MCF 10A (cell line): ENCODE measurements at regions not wholly inside any gene's neighbourhood (a gene's known extent, or its start where the extent isn't known, plus 50 kb on each side); places are given as distances from the start of the nearest gene placed in this dataset.

Experiments
- BruUV-seq: library from RNA; stranded (reverse); fragments of 400-500 nt; replicated peaks from 2 replicates; lab custom pipeline; 2021; lab: Mats Ljungman, UMichigan
- CTCF ChIA-PET: fragments of 300-600 bp; sonication (Branson Sonifier 250); formaldehyde crosslinking; extraction: SDS; loops from one replicate; lab custom pipeline; 2021; ENCODE audit warnings: antibody characterized with exemption, inconsistent platforms; lab: Yijun Ruan, JAX
- POLR2A ChIA-PET: fragments of 300-600, 350-650 bp; sonication (Branson Sonifier 250); formaldehyde crosslinking; extraction: SDS; loops from one replicate; lab custom pipeline; 2020; ENCODE audit warnings: antibody characterized with exemption, inconsistent platforms; lab: Yijun Ruan, JAX
- DNase-seq: peaks from one replicate; pipeline ENCODE4 v3.0.0-alpha.2; 2018; ENCODE audit not compliant: unreplicated experiment
- H3K27ac Mint-ChIP-seq: one replicate; pipeline ENCODE4 v1.8.0; 2022; ENCODE audit warnings: mild to moderate bottlenecking, low read depth, mixed read lengths; ENCODE audit not compliant: unreplicated experiment
- H3K27me3 Mint-ChIP-seq: one replicate; pipeline ENCODE4 v1.8.0; 2022; ENCODE audit warnings: mixed read lengths; ENCODE audit not compliant: insufficient read depth, unreplicated experiment
- H3K36me3 Mint-ChIP-seq: one replicate; pipeline ENCODE4 v1.8.0; 2022; ENCODE audit warnings: mild to moderate bottlenecking, moderate library complexity, mixed read lengths; ENCODE audit not compliant: insufficient read depth, unreplicated experiment
- H3K4me1 Mint-ChIP-seq: one replicate; pipeline ENCODE4 v1.8.0; 2022; ENCODE audit warnings: mixed read lengths; ENCODE audit not compliant: insufficient read depth, unreplicated experiment
- H3K4me3 Mint-ChIP-seq: one replicate; pipeline ENCODE4 v1.8.0; 2022; ENCODE audit warnings: mild to moderate bottlenecking, moderate library complexity, mixed read lengths; ENCODE audit not compliant: unreplicated experiment
- H3K9me3 Mint-ChIP-seq: one replicate; pipeline ENCODE4 v1.8.0; 2022; ENCODE audit warnings: mixed read lengths; ENCODE audit not compliant: unreplicated experiment
- CTCF ChIP-seq: fragments of 200-600 bp; IDR thresholded peaks from one replicate; pipeline ENCODE4 v1.8.0; 2022; ENCODE audit warnings: antibody characterized with exemption, mild to moderate bottlenecking; ENCODE audit not compliant: unreplicated experiment
- intact Hi-C: fragments of 100-400 bp; cut with micrococcal nuclease; formaldehyde crosslinking; loops from 2 replicates; pipeline ENCODE4 v1.14.1; 2022

- POLR2A ChIA-PET, result no interaction called here
- TF ChIP-seq CTCF, result no peak
- Mint-ChIP-seq H3K4me1 (peaks cover 13% of the 10 kb centered on the region), H3K27me3 (no peaks in the 10 kb centered on the region), H3K4me3 (no peak overlapping the region), H3K27ac (no peak overlapping the region), H3K9me3 (peaks cover 10% of the 10 kb centered on the region), H3K36me3 (no peaks in the 10 kb centered on the region)
- DNase-seq, result no peak
- no TSS peak for BruUV-seq
- CTCF ChIA-PET, result interaction anchor here (0.6 to 0.7 kb wide), 2 partner anchors 561 to 1449 kb away, joined by 5 read pairs; no protein-coding TSS in a partner anchor
- intact Hi-C loops, result no loop called here
Observed at GRCh38 chr6:105557291-105557690, 154.4 kb upstream of the PREP start.

GRCh38 chr6:105553171-105553570 is 150.3 kb upstream of the PREP start:
- Mint-ChIP-seq H3K36me3 (no peaks in the 10 kb centered on the region), H3K4me3 (no peak overlapping the region), H3K4me1 (peaks cover 15% of the 10 kb centered on the region), H3K27ac (peak overlapping the region; percentile 71), H3K9me3 (peaks cover 10% of the 10 kb centered on the region), H3K27me3 (no peaks in the 10 kb centered on the region)
- intact Hi-C loops, result no loop called here
- peak; percentile 87 for DNase-seq
- CTCF ChIA-PET, result interaction anchor here (0.5 to 1.3 kb wide), 3 partner anchors 14 to 630 kb away, joined by 3 read pairs; no protein-coding TSS in a partner anchor
- BruUV-seq, result no TSS peak
- POLR2A ChIA-PET, result interaction anchor here (0.8 to 1.6 kb wide), 5 partner anchors 34 to 540 kb away, joined by 3 to 10 read pairs (median 6); no protein-coding TSS in a partner anchor
- TF ChIP-seq CTCF, result no peak

GRCh38 chr6:105550955-105551620 is 148.2 kb upstream of the PREP start:
- no peak for TF ChIP-seq CTCF
- peaks cover 4% of the 10 kb centered on the region for H3K9me3 Mint-ChIP-seq
- no TSS peak for BruUV-seq
- no peak overlapping the region for H3K4me3 Mint-ChIP-seq
- no peaks in the 10 kb centered on the region for H3K36me3 Mint-ChIP-seq
- ChIA-PET CTCF (no interaction called here), POLR2A (interaction anchor here (0.5 to 1.4 kb wide), 2 partner anchors 9 to 51 kb away, joined by 3 to 5 read pairs; no protein-coding TSS in a partner anchor)
- DNase-seq, result no peak
- no peaks in the 10 kb centered on the region for H3K27me3 Mint-ChIP-seq
- peaks cover 15% of the 10 kb centered on the region for H3K4me1 Mint-ChIP-seq
- H3K27ac Mint-ChIP-seq, result no peak overlapping the region
- intact Hi-C loops, result no loop called here

DNA sequence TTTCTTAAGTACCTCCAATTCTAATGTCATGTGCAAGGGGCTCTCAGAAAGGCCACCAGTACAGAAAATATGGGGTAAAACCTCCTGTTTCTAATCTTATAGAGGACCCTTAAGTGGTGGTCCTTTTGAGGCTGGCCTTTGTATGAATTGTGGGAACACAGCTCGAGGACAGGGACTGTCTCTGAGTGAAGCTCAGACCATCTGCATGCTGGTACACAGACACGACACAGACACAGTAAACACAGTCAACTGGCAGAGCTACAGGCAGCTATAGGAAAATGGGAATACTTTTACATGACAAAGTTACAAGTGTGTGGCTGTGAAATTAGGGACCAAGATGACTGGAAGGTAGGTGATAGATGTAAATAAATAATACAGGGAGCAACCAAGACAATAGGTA is 143.9 kb upstream of the PREP start:
- TF ChIP-seq CTCF, result no peak
- no peaks in the 10 kb centered on the region for H3K27me3 Mint-ChIP-seq
- ChIA-PET POLR2A (interaction anchor here (0.9 to 1.4 kb wide), 6 partner anchors 9 to 449 kb away, joined by 3 to 6 read pairs (median 4); no protein-coding TSS in a partner anchor), CTCF (interaction anchor here (0.6 to 0.7 kb wide), 2 partner anchors 115 to 357 kb away, joined by 3 to 4 read pairs; no protein-coding TSS in a partner anchor)
- TSS peak; percentile 89 for BruUV-seq
- H3K4me1 Mint-ChIP-seq, result no peaks in the 10 kb centered on the region
- intact Hi-C loops, result no loop called here
- peak overlapping the region; percentile 39 for H3K27ac Mint-ChIP-seq
- no peak for DNase-seq
- H3K9me3 Mint-ChIP-seq, result no peaks in the 10 kb centered on the region
- H3K36me3 Mint-ChIP-seq, result no peaks in the 10 kb centered on the region
- H3K4me3 Mint-ChIP-seq, result no peak overlapping the region
